Progenitor cell of endocrine pancreas (in vitro differentiated cells): ENCODE measurements at regions not wholly inside any gene's neighbourhood (a gene's known extent, or its start where the extent isn't known, plus 50 kb on each side); places are given as distances from the start of the nearest gene placed in this dataset.

Experiments used
- DNase-seq: peaks from one replicate; pipeline ENCODE4 v3.0.0; 2021; ENCODE audit warnings: low spot score; ENCODE audit not compliant: unreplicated experiment
- H3K27ac Mint-ChIP-seq: 2 replicates; pipeline ENCODE4 v1.8.0; 2021; ENCODE audit warnings: mild to moderate bottlenecking, moderate library complexity, mixed read lengths
- H3K27me3 Mint-ChIP-seq: 2 replicates; pipeline ENCODE4 v1.8.0; 2021; ENCODE audit warnings: mixed read lengths
- H3K36me3 Mint-ChIP-seq: 2 replicates; pipeline ENCODE4 v1.8.0; 2022; ENCODE audit warnings: mixed read lengths; ENCODE audit not compliant: insufficient read depth
- H3K4me1 Mint-ChIP-seq: 2 replicates; pipeline ENCODE4 v1.8.0; 2021; ENCODE audit warnings: low read depth, mixed read lengths
- H3K4me3 Mint-ChIP-seq: 2 replicates; pipeline ENCODE4 v1.8.0; 2021; ENCODE audit warnings: low read depth, mild to moderate bottlenecking, moderate library complexity, mixed read lengths
- H3K9me3 Mint-ChIP-seq: 2 replicates; pipeline ENCODE4 v1.8.0; 2021; ENCODE audit warnings: low read depth, mixed read lengths
- TF ChIP-seq, protein P1 (sequence below): fragments of 200-600 bp; sonication (generic); IDR thresholded peaks from one replicate; pipeline ENCODE4 v1.5.0; 2021; ENCODE audit warnings: antibody characterized with exemption, mild to moderate bottlenecking; ENCODE audit not compliant: unreplicated experiment

DNA sequence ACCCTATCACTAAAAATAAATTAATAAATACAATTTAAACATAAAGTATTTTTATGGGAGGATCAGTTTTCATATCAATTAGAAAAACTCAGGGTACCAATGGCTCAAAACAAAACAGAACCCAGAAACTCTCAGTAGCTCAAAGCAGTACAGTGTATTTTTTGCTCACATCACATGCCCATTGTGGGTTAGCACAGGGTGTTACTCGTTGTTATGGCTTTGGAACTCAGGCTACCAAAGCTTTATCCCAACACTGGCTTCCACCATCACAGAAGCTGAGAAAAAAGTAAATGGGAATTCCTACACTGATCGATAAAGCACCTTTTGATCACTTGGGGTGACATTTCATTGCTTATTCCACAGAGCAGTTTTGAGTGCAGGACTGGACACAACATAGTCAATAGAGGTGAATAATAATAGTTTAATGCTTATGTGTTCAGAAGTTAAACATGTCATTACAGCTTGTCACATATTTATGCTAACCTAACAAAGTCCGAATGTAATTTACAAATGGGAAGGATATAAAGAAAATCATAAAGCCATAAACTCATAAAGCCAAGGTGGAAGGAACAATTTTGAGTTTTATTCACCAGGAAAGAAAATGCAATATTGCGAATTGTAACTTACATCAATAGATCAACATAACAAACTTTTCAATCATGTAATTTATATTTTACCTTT lies 484.5 kb upstream of the TMPRSS15 start:
- peaks cover 13% of the 10 kb centered on the region for H3K9me3 Mint-ChIP-seq
- H3K27me3 Mint-ChIP-seq: no peaks in the 10 kb centered on the region
- H3K27ac Mint-ChIP-seq: no peak overlapping the region
- H3K36me3 Mint-ChIP-seq: peaks cover 2% of the 10 kb centered on the region
- no peak for DNase-seq
- TF ChIP-seq, protein P1, sequence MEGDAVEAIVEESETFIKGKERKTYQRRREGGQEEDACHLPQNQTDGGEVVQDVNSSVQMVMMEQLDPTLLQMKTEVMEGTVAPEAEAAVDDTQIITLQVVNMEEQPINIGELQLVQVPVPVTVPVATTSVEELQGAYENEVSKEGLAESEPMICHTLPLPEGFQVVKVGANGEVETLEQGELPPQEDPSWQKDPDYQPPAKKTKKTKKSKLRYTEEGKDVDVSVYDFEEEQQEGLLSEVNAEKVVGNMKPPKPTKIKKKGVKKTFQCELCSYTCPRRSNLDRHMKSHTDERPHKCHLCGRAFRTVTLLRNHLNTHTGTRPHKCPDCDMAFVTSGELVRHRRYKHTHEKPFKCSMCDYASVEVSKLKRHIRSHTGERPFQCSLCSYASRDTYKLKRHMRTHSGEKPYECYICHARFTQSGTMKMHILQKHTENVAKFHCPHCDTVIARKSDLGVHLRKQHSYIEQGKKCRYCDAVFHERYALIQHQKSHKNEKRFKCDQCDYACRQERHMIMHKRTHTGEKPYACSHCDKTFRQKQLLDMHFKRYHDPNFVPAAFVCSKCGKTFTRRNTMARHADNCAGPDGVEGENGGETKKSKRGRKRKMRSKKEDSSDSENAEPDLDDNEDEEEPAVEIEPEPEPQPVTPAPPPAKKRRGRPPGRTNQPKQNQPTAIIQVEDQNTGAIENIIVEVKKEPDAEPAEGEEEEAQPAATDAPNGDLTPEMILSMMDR: no peak
- H3K4me1 Mint-ChIP-seq: peaks cover 5% of the 10 kb centered on the region
- H3K4me3 Mint-ChIP-seq: no peak overlapping the region

DNA sequence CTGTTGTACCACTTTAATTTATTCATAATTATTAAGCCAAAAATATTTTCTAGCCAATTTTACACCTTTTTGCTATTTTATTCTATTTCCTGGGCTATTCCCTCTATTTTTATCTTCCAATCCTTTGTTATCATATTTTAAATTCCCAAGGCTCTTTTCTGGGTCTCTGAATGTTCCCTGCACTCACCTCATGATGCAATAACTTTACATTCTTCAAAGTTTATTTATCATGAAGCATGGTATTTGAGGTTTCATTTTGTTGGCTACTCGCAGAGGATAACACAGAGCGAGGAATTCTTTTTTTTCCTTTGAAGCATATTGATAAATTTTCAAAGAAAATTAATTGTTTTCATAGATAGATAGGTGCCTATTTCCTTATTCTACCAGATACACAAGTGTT lies 489.8 kb upstream of the TMPRSS15 start:
- no peak for DNase-seq
- TF ChIP-seq, protein P1: no peak
- H3K27me3 Mint-ChIP-seq: no peaks in the 10 kb centered on the region
- H3K4me1 Mint-ChIP-seq: peaks cover 6% of the 10 kb centered on the region
- H3K9me3 Mint-ChIP-seq: no peaks in the 10 kb centered on the region
- no peaks in the 10 kb centered on the region for H3K36me3 Mint-ChIP-seq
- H3K27ac Mint-ChIP-seq: no peak overlapping the region
- no peak overlapping the region for H3K4me3 Mint-ChIP-seq

DNA sequence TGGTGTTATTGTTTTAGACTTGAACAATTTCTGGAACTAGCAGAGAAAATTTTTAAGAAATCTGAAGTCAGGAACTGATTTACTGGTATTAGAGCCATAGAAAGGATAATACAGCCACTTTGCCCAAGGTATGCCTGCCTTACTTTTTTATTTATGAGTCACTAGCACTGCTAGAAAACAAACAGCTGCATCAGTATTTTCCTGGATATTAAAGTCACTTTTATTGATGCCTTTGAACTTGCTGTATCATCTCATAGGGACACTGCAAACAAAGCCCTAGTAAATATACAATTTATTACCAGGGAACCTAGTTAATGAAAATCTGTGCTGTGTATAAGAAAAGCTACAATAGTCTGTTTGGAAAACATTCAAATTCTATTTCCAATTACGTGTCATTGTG lies 490.8 kb upstream of the TMPRSS15 start:
- H3K4me3 Mint-ChIP-seq: no peak overlapping the region
- H3K27me3 Mint-ChIP-seq: no peaks in the 10 kb centered on the region
- H3K36me3 Mint-ChIP-seq: no peaks in the 10 kb centered on the region
- TF ChIP-seq, protein P1: no peak
- no peak overlapping the region for H3K27ac Mint-ChIP-seq
- H3K4me1 Mint-ChIP-seq: peaks cover 6% of the 10 kb centered on the region
- no peaks in the 10 kb centered on the region for H3K9me3 Mint-ChIP-seq
- DNase-seq: no peak

DNA sequence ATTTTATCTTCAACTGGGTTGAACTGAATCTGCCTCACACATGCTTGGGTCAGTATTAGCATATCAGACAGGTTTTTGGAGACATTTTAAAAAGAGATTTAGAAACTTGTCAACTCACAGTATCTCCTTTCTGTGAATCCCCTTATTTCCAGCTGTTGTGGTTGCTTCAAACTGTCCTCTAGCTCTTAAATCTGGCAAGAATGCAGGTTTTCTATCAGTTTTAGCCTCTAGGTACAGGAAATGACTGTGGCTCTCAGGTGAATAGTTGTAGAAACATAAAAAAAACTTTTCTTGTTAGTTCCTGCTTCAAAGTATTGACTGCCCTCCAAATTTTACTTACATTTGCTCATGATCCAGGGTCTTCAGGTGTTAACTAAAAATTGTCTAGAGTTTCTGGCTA lies 495.7 kb upstream of the TMPRSS15 start:
- DNase-seq: no peak
- Mint-ChIP-seq H3K4me1 (peaks cover 4% of the 10 kb centered on the region), H3K36me3 (no peaks in the 10 kb centered on the region), H3K4me3 (no peak overlapping the region), H3K9me3 (no peaks in the 10 kb centered on the region), H3K27me3 (no peaks in the 10 kb centered on the region), H3K27ac (peak overlapping the region; percentile 27)
- TF ChIP-seq, protein P1: no peak

DNA sequence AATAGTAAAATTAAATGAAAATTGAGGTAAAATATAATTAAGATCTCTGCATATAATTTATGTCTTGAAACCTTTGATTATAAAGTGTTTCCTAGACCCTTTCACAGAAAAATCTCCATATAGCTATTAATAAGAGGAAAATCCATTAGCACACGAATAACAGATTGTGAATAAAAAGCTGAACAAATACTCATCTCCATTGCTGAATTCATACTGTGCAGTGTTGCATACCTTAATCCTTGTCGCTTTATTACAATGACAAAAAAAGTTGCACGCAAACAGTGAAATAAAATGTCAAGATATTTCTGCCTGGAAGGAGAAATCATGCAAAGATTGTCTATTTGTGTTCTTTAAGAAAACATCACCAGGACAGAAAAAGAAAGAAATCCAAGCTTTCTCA lies 499.1 kb upstream of the TMPRSS15 start:
- no peak for DNase-seq
- Mint-ChIP-seq H3K4me1 (no peaks in the 10 kb centered on the region), H3K27ac (no peak overlapping the region), H3K9me3 (no peaks in the 10 kb centered on the region), H3K36me3 (no peaks in the 10 kb centered on the region), H3K27me3 (no peaks in the 10 kb centered on the region), H3K4me3 (no peak overlapping the region)
- TF ChIP-seq, protein P1: no peak
